ENCODE measurements at regions not wholly inside any gene's neighbourhood (a gene's known extent, or its start where the extent isn't known, plus 50 kb on each side); places are given as distances from the start of the nearest gene placed in this dataset.

DNA sequence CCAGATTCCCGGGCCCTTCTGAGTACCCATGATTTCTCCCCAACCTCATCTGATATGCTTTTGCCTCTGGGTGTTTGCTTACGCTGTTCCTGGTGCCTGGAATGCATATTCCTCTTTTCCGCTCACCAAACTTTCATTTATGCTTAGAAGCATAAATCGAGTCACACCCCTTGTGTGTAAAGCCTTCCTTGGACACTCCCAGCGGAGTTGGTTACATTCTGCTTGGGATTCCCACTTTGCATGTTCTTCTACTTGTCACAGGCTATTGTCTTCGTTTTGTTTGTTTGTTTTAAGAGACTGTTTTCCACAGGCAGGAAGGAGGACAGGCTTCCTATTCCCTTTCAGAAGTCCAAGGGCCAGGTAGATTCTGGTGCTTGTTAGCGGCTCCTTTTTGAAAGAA, 76.5 kb downstream of the SEC61B start:
- TF ChIP-seq, protein P1, sequence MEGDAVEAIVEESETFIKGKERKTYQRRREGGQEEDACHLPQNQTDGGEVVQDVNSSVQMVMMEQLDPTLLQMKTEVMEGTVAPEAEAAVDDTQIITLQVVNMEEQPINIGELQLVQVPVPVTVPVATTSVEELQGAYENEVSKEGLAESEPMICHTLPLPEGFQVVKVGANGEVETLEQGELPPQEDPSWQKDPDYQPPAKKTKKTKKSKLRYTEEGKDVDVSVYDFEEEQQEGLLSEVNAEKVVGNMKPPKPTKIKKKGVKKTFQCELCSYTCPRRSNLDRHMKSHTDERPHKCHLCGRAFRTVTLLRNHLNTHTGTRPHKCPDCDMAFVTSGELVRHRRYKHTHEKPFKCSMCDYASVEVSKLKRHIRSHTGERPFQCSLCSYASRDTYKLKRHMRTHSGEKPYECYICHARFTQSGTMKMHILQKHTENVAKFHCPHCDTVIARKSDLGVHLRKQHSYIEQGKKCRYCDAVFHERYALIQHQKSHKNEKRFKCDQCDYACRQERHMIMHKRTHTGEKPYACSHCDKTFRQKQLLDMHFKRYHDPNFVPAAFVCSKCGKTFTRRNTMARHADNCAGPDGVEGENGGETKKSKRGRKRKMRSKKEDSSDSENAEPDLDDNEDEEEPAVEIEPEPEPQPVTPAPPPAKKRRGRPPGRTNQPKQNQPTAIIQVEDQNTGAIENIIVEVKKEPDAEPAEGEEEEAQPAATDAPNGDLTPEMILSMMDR (IDR thresholded peaks at IDR 0.05; ENCODE audit: control insufficient read depth, extremely low read depth, insufficient read depth): no peak
- H3K4me3 ChIP-seq (ENCODE audit: low read depth, low read length): no peak overlapping the region

DNA sequence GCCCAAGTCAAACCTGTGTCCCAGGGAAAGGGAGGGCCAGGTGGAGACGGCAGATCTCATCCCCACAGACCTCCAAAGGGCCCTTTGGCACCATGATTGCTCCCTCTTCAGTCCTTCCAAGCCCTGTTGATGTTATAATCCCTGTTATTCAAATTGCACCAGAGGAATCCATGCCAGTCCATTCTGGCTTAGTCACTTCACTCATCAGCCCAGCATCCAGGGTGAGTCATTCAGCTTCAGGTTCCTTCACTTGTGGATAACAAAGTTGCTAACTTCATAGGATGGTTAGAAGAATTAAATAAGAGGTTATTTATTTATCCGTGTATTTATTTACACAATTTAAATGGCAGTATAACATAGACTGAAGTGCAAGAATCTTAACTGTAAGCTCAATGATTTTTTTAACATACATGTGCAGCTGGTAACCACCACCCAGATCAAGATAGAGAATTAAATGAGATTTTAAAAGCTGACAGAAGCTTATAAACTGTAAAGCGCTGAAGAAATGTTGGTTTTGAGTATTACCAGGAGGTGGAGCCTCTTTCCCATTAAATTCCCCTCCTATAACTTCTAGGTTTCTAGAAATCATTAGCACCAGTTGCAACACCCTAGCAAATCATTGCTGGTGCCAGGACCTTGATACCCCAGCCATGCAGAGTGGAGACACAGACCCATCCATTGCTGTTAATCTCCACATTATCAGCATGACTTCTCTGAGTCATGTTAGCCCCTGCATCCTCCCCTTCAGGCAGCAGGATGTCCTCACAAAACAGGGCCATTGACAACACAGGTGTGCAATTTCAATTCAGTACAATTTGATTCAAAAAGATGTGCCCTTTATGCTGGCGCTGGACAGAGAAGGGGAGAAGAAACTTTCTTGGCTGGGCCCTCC, 77.4 kb downstream of the SEC61B start:
- H3K4me3 ChIP-seq (ENCODE audit: low read depth, low read length): no peak overlapping the region
- DNase-seq (ENCODE audit: low read depth): no peak
- TF ChIP-seq, protein P1 (IDR thresholded peaks at IDR 0.05; ENCODE audit: control insufficient read depth, extremely low read depth, insufficient read depth): peak; percentile 42

More for the DNA sequence above, 76.5 kb downstream of the SEC61B start:
- no peak for DNase-seq (ENCODE audit: low read depth)

DNA sequence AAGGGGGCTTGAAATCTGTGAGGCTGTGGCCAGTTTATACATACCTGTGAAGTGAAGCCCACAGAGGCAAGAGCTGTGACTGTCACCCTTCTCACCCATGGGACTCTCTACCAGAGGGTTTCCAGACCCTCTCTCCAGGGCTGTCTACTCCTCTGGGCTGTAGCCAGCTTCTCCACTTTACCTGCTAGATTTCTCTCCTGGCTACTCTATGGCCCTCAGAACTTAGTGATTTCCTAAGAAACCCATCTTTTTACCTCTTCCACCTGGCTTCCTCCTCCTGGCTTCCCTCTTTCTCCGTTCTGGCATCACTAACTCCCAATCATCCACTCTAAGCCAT, 78.0 kb downstream of the SEC61B start:
- TF ChIP-seq, protein P1 (IDR thresholded peaks at IDR 0.05; ENCODE audit: control insufficient read depth, extremely low read depth, insufficient read depth): no peak
- DNase-seq (ENCODE audit: low read depth): no peak

DNA sequence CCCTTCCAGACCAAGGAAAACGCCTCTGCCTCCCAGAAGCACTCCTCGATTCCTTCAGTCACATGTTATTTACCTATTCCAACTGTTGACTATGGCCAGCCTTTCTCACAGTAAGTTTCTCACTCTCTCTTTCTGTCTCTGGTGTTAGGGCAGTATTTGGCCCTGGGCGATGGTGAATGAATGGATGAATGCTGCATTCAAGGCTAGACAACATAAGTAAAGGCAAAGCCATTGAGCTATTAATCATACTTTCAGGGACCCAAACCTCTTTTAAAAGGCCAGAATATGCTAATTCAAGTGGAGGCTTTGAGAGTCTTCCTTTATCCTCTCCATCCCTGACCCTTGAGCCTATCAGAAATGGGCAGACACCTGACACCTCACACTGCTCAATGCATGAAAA, 78.5 kb downstream of the SEC61B start:
- no peak overlapping the region for H3K4me3 ChIP-seq (ENCODE audit: low read depth, low read length)

More for the DNA sequence above, 78.0 kb downstream of the SEC61B start:
- no peak overlapping the region for H3K4me3 ChIP-seq (ENCODE audit: low read depth, low read length)

DNA sequence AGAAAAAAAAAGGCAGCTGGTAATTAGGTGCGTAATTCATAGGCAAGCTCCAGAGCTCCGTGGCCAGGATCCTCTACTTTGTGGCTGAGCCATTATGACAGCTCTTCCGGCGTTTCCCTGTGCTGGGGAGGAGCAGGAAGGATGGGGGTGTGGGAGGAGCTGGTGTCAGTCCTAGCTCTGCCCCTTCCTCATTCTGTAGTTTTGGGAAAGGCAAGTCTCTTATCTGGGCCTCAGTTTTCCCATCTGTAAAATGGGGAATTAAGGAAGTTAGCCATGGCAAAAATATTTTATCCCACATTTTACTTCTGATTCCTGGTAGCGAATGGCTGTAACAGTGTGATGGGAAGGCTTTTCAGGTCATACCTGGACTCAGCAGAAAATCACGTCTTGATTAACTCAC, 81.1 kb downstream of the SEC61B start:
- TF ChIP-seq, protein P1 (IDR thresholded peaks at IDR 0.05; ENCODE audit: control insufficient read depth, extremely low read depth, insufficient read depth): no peak
- no peak overlapping the region for H3K4me3 ChIP-seq (ENCODE audit: low read depth, low read length)
- DNase-seq (ENCODE audit: low read depth): no peak

More for the DNA sequence above, 78.5 kb downstream of the SEC61B start:
- TF ChIP-seq, protein P1 (IDR thresholded peaks at IDR 0.05; ENCODE audit: control insufficient read depth, extremely low read depth, insufficient read depth): no peak
- DNase-seq (ENCODE audit: low read depth): no peak

DNA sequence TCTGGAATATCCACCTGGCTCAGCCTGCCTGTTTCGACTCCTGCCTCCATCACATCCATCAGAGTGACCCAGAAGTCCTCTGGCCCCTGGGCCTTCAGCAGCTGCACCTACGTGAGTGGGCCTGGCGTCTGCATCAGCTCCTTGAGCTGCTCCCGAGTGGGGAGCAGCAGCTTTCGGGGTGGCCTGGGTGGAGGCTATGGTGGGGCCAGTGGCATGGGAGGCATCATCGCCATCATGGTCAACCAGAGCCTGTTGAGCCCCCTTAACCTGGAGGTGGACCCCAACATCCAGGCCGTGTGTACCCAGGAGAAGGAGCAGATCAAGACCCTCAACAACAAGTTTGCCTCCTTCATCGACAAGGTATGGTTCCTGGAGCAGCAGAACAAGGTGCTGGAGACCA, 83.0 kb downstream of the SEC61B start:
- TF ChIP-seq, protein P1 (IDR thresholded peaks at IDR 0.05; ENCODE audit: control insufficient read depth, extremely low read depth, insufficient read depth): no peak
- no peak overlapping the region for H3K4me3 ChIP-seq (ENCODE audit: low read depth, low read length)
- no peak for DNase-seq (ENCODE audit: low read depth)
